GM04504 (cell line): ENCODE measurements at regions not wholly inside any gene's neighbourhood (a gene's known extent, or its start where the extent isn't known, plus 50 kb on each side); places are given as distances from the start of the nearest gene placed in this dataset.

Experiments
- DNase-seq: peaks from one replicate; pipeline ENCODE4 v3.0.0-alpha.2; 2012; ENCODE audit warnings: low read depth

- no peak for DNase-seq
These were observed 64.2 kb upstream of the FST start for GRCh38 chr5:53416144-53416738.

DNA sequence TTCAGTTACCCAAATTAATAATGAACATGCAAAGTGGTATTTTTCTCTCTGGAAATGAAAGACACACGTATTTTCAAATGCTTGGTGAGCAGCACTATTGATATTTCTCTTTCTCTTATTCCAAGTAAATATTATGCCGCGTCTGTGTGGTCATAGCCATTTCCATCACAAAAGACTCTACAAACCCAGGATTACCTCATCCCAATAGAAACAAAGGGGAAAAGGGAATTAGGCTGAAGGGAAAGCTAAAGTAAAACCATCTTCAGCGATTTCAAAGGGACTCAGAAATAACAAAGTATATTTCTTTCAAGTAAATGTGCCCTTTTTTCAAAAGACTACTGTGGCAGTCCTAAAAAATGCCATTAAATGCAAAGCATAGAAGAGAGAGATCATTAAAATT lies 62.0 kb upstream of the FST start:
- DNase-seq: no peak

GRCh38 chr5:53418826-53419658 lies 61.4 kb upstream of the FST start:
- peak; percentile 91 for DNase-seq

GRCh38 chr5:53422539-53422938 lies 57.9 kb upstream of the FST start:
- DNase-seq: peak; percentile 92

GRCh38 chr5:53423724-53424123 lies 56.7 kb upstream of the FST start:
- DNase-seq: no peak

DNA sequence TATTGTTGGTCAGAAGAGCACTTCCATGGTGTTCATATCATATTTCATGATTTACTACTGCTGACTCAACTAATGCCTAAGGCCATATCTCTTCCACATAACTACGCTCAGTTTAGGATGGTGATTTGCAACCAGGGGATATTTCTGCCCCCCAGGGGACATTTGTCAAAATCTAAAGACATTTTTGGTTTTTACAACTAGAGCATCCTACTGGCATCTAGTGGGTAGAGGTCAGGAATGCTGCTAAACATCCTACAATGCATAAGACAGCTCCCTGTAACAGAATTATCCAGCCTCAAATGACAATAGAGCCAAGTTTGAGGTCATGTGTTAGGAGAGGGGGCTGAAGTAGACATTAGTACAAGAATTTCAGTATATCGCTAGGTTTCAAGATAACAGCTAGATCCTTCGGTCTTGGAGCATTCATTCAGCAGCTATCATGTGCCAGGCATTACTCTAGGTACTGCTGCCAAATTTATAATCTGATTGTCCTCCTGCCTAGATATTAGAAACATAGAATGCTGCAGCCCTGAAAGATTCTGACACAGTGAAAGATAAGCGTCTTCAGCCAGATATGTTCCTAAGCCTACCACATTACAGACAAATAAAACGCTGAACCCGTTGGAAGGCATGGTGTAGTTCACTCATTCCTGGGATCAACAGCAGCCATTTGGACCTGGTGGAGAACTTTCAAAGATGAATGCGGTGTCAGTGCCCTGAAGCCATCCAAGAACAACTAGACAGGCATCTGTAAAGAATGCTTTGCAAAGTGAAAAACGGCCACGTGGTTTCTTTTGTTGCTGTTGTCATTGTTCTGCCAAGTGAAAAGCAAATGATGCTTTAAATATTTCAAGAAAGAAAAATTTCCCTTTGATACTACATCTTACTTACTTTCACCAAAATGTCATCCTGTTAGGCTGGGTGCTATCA lies 55.5 kb upstream of the FST start:
- DNase-seq: no peak

DNA sequence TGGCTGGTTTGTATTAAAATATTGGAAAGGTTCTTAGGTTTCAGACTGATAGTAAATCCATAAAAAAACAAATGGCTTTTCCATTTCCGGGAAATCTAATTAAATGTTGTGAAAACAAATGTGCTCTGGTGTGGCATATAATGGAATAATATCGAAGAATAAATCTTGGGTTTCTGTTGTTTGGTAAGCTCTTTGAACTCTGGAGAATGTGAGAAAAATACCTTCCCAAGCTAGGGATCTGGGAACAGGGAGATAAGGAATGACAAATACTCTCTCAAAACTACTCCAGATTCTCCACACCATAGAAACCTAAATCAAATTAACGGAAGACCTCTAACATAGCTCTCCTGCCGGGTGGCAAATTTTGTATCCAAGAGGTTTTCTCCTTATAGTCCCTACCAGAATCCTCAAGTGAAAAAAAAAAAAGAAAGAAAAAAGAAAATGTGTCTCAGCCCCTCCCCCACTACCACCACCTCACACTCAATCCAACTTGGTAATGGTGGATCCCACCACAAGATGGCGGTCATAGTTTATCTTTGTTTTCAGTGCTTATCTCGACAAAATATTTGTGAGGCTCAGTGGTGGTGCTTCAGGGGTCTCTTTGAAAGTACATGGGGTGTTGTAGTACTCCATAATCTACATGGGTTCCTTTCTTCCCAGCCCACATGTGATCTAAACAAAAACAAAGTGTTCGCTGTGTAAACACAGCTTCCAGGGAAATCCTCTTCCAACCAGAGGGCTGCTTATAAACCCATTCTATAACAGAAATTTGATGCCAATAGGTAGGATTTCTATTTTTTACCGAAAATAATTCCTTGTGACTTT lies 54.5 kb upstream of the FST start:
- no peak for DNase-seq

DNA sequence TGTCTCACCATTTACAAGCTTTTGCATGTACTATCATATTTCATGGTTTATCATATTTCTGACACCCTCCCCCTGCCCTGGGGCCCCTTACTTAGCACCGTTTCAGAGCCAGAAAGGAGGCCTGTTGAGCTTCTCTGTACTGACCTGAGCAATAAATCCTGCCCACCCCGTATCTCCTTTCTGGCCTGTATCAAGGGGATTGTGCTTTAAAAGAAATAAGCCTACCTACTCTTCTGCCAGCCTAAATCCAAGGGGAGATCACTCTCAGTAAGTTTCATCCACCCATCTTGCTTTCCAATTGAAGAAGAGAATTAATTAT lies 54.0 kb upstream of the FST start:
- no peak for DNase-seq

GRCh38 chr5:53426878-53427277 lies 53.6 kb upstream of the FST start:
- no peak for DNase-seq

DNA sequence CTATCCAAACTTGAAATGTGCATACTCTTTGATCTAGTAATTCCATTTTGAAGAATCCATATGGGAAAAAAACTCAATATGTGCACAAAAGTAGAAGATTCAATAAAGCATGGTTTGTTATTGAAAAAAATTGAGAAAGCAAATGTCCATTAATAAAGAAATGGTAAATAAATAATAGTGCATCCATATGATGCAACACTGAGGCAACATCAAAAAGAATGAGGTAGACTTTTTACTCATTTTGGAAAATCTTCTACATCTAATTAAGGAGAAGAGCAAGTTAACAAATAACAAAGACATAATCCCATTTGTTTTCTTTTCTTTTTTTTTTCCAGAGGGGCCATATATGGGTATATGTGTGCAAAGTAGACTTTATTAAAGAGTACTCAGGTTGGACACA lies 52.5 kb upstream of the FST start:
- no peak for DNase-seq

- DNase-seq: no peak
These were observed 50.7 kb upstream of the FST start for GRCh38 chr5:53429706-53430105.

- no peak for DNase-seq
These were observed 49.7 kb upstream of the FST start for GRCh38 chr5:53430618-53431252.
